ENCODE measurements at regions not wholly inside any gene's neighbourhood (a gene's known extent, or its start where the extent isn't known, plus 50 kb on each side); places are given as distances from the start of the nearest gene placed in this dataset.

GRCh38 chr7:156095908-156096539, 283.8 kb upstream of the SHH start:
- TF ChIP-seq CTCF (IDR thresholded peaks at IDR 0.05) (no peak), POLR2A (IDR thresholded peaks at IDR 0.05) (no peak), EP300 (IDR thresholded peaks at IDR 0.05) (no peak)

All from ovary (tissue), 3 donors.